ENCODE measurements at regions not wholly inside any gene's neighbourhood (a gene's known extent, or its start where the extent isn't known, plus 50 kb on each side); places are given as distances from the start of the nearest gene placed in this dataset.

- TF ChIP-seq POLR2A (IDR thresholded peaks at IDR 0.05; ENCODE audit: low read depth, low read length) = no peak
- TF ChIP-seq TAF1 (IDR thresholded peaks at IDR 0.05; ENCODE audit: borderline replicate concordance, low read depth, low read length) = no peak
- no peak for TF ChIP-seq POLR2AphosphoS5 (IDR thresholded peaks at IDR 0.05; ENCODE audit: low read depth, low read length)
Measured at GRCh38 chr3:168364967-168365366, 269.2 kb upstream of the GOLIM4 start.
